ENCODE measurements at regions not wholly inside any gene's neighbourhood (a gene's known extent, or its start where the extent isn't known, plus 50 kb on each side); places are given as distances from the start of the nearest gene placed in this dataset.

- TF ChIP-seq CTCF (IDR thresholded peaks at IDR 0.05) (no peak), POLR2A (IDR thresholded peaks at IDR 0.05) (no peak)
These were observed 240.9 kb downstream of the UACA start for GRCh38 chr15:70522323-70522966.
